ENCODE measurements at regions not wholly inside any gene's neighbourhood (a gene's known extent, or its start where the extent isn't known, plus 50 kb on each side); places are given as distances from the start of the nearest gene placed in this dataset.

- TF ChIP-seq POLR2A (IDR thresholded peaks at IDR 0.05) (no peak), CTCF (IDR thresholded peaks at IDR 0.05) (no peak), POLR2AphosphoS5 (IDR thresholded peaks at IDR 0.05; ENCODE audit: insufficient read depth in 1 of 2, low read depth in 1 of 2) (no peak)
- Histone ChIP-seq H3K27me3 (no peaks in the 10 kb centered on the region), H3K27ac (no peak overlapping the region), H3K4me1 (no peaks in the 10 kb centered on the region), H3K9me3 (no peaks in the 10 kb centered on the region), H3K4me3 (no peak overlapping the region), H3K36me3 (no peaks in the 10 kb centered on the region)
- DNase-seq (ENCODE audit: extremely low spot score in 2 of 2): no peak
- intact Hi-C loops (cut with DNase I): no loop called here
These were observed 315.6 kb upstream of the SMIM31 start for GRCh38 chr4:164438321-164438720.

GRCh38 chr4:164439037-164439436 lies 314.9 kb upstream of the SMIM31 start:
- TF ChIP-seq POLR2AphosphoS5 (IDR thresholded peaks at IDR 0.05; ENCODE audit: insufficient read depth in 1 of 2, low read depth in 1 of 2) (no peak), CTCF (IDR thresholded peaks at IDR 0.05) (no peak), POLR2A (IDR thresholded peaks at IDR 0.05) (no peak)
- DNase-seq (ENCODE audit: extremely low spot score in 2 of 2): no peak
- Histone ChIP-seq H3K4me3 (no peak overlapping the region), H3K27me3 (no peaks in the 10 kb centered on the region), H3K36me3 (no peaks in the 10 kb centered on the region), H3K9me3 (no peaks in the 10 kb centered on the region), H3K27ac (no peak overlapping the region), H3K4me1 (no peaks in the 10 kb centered on the region)
- intact Hi-C loops (cut with DNase I): no loop called here

GRCh38 chr4:164440199-164440598 lies 313.7 kb upstream of the SMIM31 start:
- no peaks in the 10 kb centered on the region for H3K9me3 ChIP-seq
- intact Hi-C loops (cut with DNase I): no loop called here
- no peaks in the 10 kb centered on the region for H3K4me1 ChIP-seq
- H3K27ac ChIP-seq: no peak overlapping the region
- DNase-seq (ENCODE audit: extremely low spot score in 2 of 2): no peak
- H3K4me3 ChIP-seq: no peak overlapping the region
- H3K36me3 ChIP-seq: no peaks in the 10 kb centered on the region
- H3K27me3 ChIP-seq: no peaks in the 10 kb centered on the region
- no peak for TF ChIP-seq POLR2A (IDR thresholded peaks at IDR 0.05)
- TF ChIP-seq POLR2AphosphoS5 (IDR thresholded peaks at IDR 0.05; ENCODE audit: insufficient read depth in 1 of 2, low read depth in 1 of 2): peak in 1 of 2 donors; percentile 10

DNA sequence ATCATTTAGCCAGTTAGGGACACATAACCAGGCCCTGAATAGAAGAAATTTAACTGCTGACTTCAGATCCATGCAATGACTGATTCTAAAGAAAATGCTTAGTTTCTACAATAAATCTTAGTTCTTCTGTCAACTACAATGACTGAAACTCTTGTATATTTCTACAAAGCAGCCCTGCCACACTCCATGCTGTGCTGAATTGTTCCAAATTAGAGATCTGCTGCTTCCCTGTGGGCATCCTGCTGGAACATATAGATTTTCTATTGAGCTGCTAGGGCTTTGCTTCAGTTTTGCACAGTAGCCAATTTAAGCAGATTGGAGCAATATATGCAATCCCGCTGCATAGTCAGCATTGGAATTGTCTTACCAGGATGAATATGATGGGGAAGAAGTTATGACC lies 312.8 kb upstream of the SMIM31 start:
- Histone ChIP-seq H3K9me3 (no peaks in the 10 kb centered on the region), H3K27me3 (no peaks in the 10 kb centered on the region), H3K4me3 (no peak overlapping the region), H3K27ac (no peak overlapping the region), H3K36me3 (no peaks in the 10 kb centered on the region), H3K4me1 (no peaks in the 10 kb centered on the region)
- DNase-seq (ENCODE audit: extremely low spot score in 2 of 2): no peak
- TF ChIP-seq CTCF (IDR thresholded peaks at IDR 0.05): no peak
- TF ChIP-seq POLR2A (IDR thresholded peaks at IDR 0.05): no peak
- TF ChIP-seq POLR2AphosphoS5 (IDR thresholded peaks at IDR 0.05; ENCODE audit: insufficient read depth in 1 of 2, low read depth in 1 of 2): no peak
- intact Hi-C loops (cut with DNase I): no loop called here

DNA sequence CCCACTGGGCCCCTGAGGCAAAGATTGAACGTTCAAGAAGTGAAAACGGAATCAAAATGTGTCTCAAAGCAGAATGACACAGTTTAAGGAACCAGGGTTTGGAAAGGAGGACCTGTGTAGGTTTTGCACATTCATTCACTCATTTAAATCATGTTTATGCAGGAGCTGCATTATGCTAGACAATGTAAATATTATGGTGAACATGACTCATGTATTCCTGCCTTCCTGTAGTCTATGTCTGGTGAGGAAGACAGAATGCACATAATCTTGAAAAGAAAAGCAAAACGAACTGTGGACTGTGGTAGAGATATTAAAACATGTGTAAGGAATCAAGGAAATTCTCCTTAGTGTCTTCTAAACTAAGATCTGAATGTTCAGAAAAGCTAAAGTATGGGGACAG lies 311.8 kb upstream of the SMIM31 start:
- TF ChIP-seq POLR2A (IDR thresholded peaks at IDR 0.05): no peak
- no peak for TF ChIP-seq CTCF (IDR thresholded peaks at IDR 0.05)
- TF ChIP-seq POLR2AphosphoS5 (IDR thresholded peaks at IDR 0.05; ENCODE audit: insufficient read depth in 1 of 2, low read depth in 1 of 2): no peak
- Histone ChIP-seq H3K27ac (no peak overlapping the region), H3K9me3 (no peaks in the 10 kb centered on the region), H3K27me3 (no peaks in the 10 kb centered on the region), H3K4me1 (no peaks in the 10 kb centered on the region), H3K4me3 (no peak overlapping the region), H3K36me3 (no peaks in the 10 kb centered on the region)
- intact Hi-C loops (cut with DNase I): no loop called here
- DNase-seq (ENCODE audit: extremely low spot score in 2 of 2): no peak

DNA sequence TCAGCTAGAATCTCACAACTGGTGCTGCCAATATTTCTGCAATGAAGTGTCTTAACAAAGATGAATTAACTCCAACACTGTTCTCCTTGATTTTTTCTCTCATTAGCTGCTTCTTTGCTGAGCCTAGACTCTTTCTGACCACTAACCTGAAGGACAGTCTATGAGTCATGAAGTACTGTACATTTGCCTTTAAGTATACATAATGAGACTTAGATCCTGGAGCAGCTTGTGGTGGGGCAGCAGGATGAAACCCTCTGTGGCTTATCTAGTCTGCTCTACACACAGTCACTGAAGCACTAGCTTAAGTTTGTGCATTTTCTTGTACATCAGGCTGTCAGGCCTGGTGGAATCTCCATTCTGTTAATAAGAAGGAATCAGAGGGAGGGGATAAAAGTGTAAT lies 307.4 kb upstream of the SMIM31 start:
- TF ChIP-seq CTCF (IDR thresholded peaks at IDR 0.05): no peak
- Histone ChIP-seq H3K27ac (no peak overlapping the region), H3K27me3 (no peaks in the 10 kb centered on the region), H3K4me3 (no peak overlapping the region), H3K36me3 (no peaks in the 10 kb centered on the region), H3K4me1 (no peaks in the 10 kb centered on the region), H3K9me3 (no peaks in the 10 kb centered on the region)
- DNase-seq (ENCODE audit: extremely low spot score in 2 of 2): no peak
- intact Hi-C loops (cut with DNase I): no loop called here

All from vagina (tissue), 2 donors.